ENCODE measurements at regions not wholly inside any gene's neighbourhood (a gene's known extent, or its start where the extent isn't known, plus 50 kb on each side); places are given as distances from the start of the nearest gene placed in this dataset.
"Not testable (repeated sequence)": the region's sequence is repeated elsewhere in the genome, so short reads cannot be mapped to it uniquely, and the experiment has no call there.

GRCh38 chr6:47174063-47174462 is 131.9 kb upstream of the ADGRF1 start:
- not testable (repeated sequence) for TF ChIP-seq CTCF (IDR thresholded peaks at IDR 0.05; ENCODE audit: insufficient read depth, low read depth, low read length); EZH2 (IDR thresholded peaks at IDR 0.05; ENCODE audit: insufficient read depth, low read length)

All from astrocyte (in vitro differentiated cells and primary cell).